HepG2 (cell line): ENCODE measurements at regions not wholly inside any gene's neighbourhood (a gene's known extent, or its start where the extent isn't known, plus 50 kb on each side); places are given as distances from the start of the nearest gene placed in this dataset.

Source experiments
- ATAC-seq: fragments of 200-7000 bp; cut with Tn5 transposase; 3 replicates; pipeline ENCODE4 v1.9.1; 2020; ENCODE audit warnings: mild to moderate bottlenecking, moderate library complexity
- BruUV-seq: library from RNA; stranded (reverse); fragments of 400-500 nt; replicated peaks from 2 replicates; lab custom pipeline; 2021; lab: Mats Ljungman, UMichigan
- CTCF ChIA-PET: fragments of 300-600 bp; formaldehyde crosslinking; extraction: SDS; loops from one replicate; lab custom pipeline; 2021; ENCODE audit warnings: low total read pairs, inconsistent platforms, low intra/inter-chr PET ratio; lab: Yijun Ruan, JAX
- POLR2A ChIA-PET: fragments of 350-600 bp; sonication (Branson Sonifier 250); formaldehyde crosslinking; loops from one replicate; lab custom pipeline; 2020; ENCODE audit warnings: antibody characterized with exemption, inconsistent platforms; lab: Yijun Ruan, JAX
- DNase-seq: peaks from one replicate; pipeline ENCODE4 v3.0.0-alpha.2; 2015; ENCODE audit warnings: low spot score
- FAIRE-seq: peaks from 3 replicates; lab custom pipeline; 2011; peaks lifted over from hg19 to GRCh38; lab: Jason Lieb, UNC
- H2AFZ ChIP-seq: one replicate; pipeline ENCODE4 v1.6.1; 2011; ENCODE audit warnings: low read length, inconsistent platforms
- H3K27ac ChIP-seq: fragments of 300-600 bp; 3 replicates; pipeline ENCODE4 v1.8.0; 2011; ENCODE audit warnings: mixed run types, mild to moderate bottlenecking, mixed read lengths, low read length, inconsistent platforms; ENCODE audit not compliant: insufficient read depth; ENCODE audit errors: extremely low read length
- H3K27me3 ChIP-seq, 2 experiments: fragments of 200-600 bp in 1 of 2; 2 replicates in 1 of 2; 3 replicates in 1 of 2; pipeline versions ENCODE4 v1.6.0 to v1.8.0; 2011; ENCODE audit warnings: low read length in 2 of 2, mild to moderate bottlenecking in 2 of 2, moderate library complexity in 2 of 2, inconsistent platforms in 1 of 2; ENCODE audit not compliant: insufficient read depth in 2 of 2, control insufficient read depth in 1 of 2
- H3K36me3 ChIP-seq, 2 experiments: fragments of 200-600 bp in 1 of 2; replicated peaks in 1 of 2; 2 replicates in 1 of 2; 3 replicates in 1 of 2; pipeline versions ENCODE4 v1.5.1 to v1.8.0; 2011; ENCODE audit warnings: low read length in 2 of 2, inconsistent platforms in 1 of 2; ENCODE audit not compliant: insufficient read depth in 2 of 2, control insufficient read depth in 1 of 2
- H3K4me1 ChIP-seq: 2 replicates; pipeline ENCODE4 v1.5.1; 2012; ENCODE audit warnings: low read length, inconsistent platforms; ENCODE audit not compliant: insufficient read depth
- H3K4me2 ChIP-seq: 2 replicates; pipeline ENCODE4 v1.6.0; 2011; ENCODE audit warnings: low read depth, low read length, inconsistent platforms
- H3K4me3 ChIP-seq, 3 experiments: fragments of 200-600 bp in 1 of 3; sonication (generic), shearing (Covaris generic) in 1 of 3; replicated peaks in 1 of 3; 2 replicates each; pipeline ENCODE4 v1.5.1; 2011 to 2016; ENCODE audit warnings: low read length in 3 of 3, inconsistent platforms in 2 of 3, low read depth in 2 of 3, mild to moderate bottlenecking in 2 of 3, control low read depth in 1 of 3, mixed read lengths in 1 of 3; ENCODE audit not compliant: insufficient read depth in 1 of 3
- H3K79me2 ChIP-seq: one replicate; pipeline ENCODE4 v1.6.1; 2011; ENCODE audit warnings: low read length, inconsistent platforms; ENCODE audit not compliant: insufficient read depth
- H3K9ac ChIP-seq: 2 replicates; pipeline ENCODE4 v1.6.0; 2011; ENCODE audit warnings: mild to moderate bottlenecking, low read depth, low read length, inconsistent platforms; ENCODE audit not compliant: insufficient read depth
- H3K9me3 ChIP-seq: 2 replicates; pipeline ENCODE4 v1.5.1; 2012; ENCODE audit warnings: mild to moderate bottlenecking, low read length
- H4K20me1 ChIP-seq: 2 replicates; pipeline ENCODE4 v1.6.0; 2011; ENCODE audit warnings: inconsistent platforms, mild to moderate bottlenecking, low read length, moderate library complexity; ENCODE audit not compliant: insufficient read depth
- HNRNPK ChIP-seq: fragments of 200-400 bp; formaldehyde crosslinking; IDR thresholded peaks from 2 replicates; pipeline ENCODE4 v1.6.1; 2018; ENCODE audit warnings: low read length, low read depth, moderate library complexity, mild to moderate bottlenecking; ENCODE audit not compliant: poor library complexity, severe bottlenecking
- ZBTB3 ChIP-seq: sonication (generic); formaldehyde crosslinking; IDR thresholded peaks from 2 replicates; pipeline ENCODE4 v1.4.0; 2020; ENCODE audit warnings: low read depth, mild to moderate bottlenecking, moderate library complexity, missing genetic modification reagents, borderline replicate concordance
- ZNF235 ChIP-seq: sonication (generic); formaldehyde crosslinking; IDR thresholded peaks from 2 replicates; pipeline ENCODE4 v1.8.1; 2023; ENCODE audit warnings: mild to moderate bottlenecking, missing genetic modification reagents, borderline replicate concordance
- ZNF678 ChIP-seq: sonication (generic); formaldehyde crosslinking; IDR thresholded peaks from 2 replicates; pipeline ENCODE4 v1.4.0; 2020; ENCODE audit warnings: mild to moderate bottlenecking, missing genetic modification reagents
- WGBS: methylation state at CpG from one replicate; pipeline ENCODE4 v1.1.6; 2017; ENCODE audit warnings: low lambda C conversion rate; 5-methylcytosine and 5-hydroxymethylcytosine counted together
- in situ Hi-C: cut with HindIII; loops from 2 replicates; pipeline ENCODE4 v1.10.0; 2017; ENCODE audit warnings: low pct_unique_long_range_greater_than_20kb; ENCODE audit not compliant: extremely low pct_ligation_motif_present
- intact Hi-C: fragments of 100-400 bp; cut with micrococcal nuclease; formaldehyde crosslinking; loops from one replicate; pipeline ENCODE4 v1.10.0; 2022; ENCODE audit not compliant: unreplicated experiment

DNA sequence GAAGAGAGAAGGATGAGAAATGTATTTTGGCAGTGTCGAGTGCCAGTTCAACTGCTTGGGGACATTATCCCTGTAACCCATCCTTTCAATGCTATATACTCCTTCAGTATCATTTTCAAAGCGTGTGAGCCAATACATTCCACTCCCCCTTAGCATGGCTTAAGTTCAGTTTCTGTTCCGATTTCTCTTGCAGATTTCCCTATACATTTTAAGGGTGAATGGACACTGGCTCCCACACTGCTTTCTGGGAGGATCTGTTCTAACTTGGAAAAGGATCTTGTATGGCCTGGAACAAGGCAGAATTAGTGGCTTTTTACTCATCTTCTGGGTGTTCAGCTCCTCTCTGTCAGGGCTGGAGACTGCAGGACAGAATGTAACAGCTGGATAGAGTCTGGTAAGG lies 333.8 kb downstream of the HAPSTR1 start:
- whole genome bisulfite sequencing: 3% methylated on average over 3 of the region's 3 CpGs
- H3K36me3 ChIP-seq: no peaks in the 10 kb centered on the region
- intact Hi-C loops: no loop called here
- H2AFZ ChIP-seq: no peak overlapping the region
- H3K79me2 ChIP-seq: no peaks in the 10 kb centered on the region
- no peak overlapping the region for H3K4me3 ChIP-seq
- TF ChIP-seq ZBTB3 (CRISPR knock-in tag): no peak
- TF ChIP-seq HNRNPK: peak; percentile 68
- no peak overlapping the region for H3K9ac ChIP-seq
- no peak overlapping the region for H3K27ac ChIP-seq
- in situ Hi-C loops: no loop called here
- no peak for DNase-seq
- POLR2A ChIA-PET: no interaction called here
- BruUV-seq: no TSS peak
- H4K20me1 ChIP-seq: no peaks in the 10 kb centered on the region
- H3K4me2 ChIP-seq: no peak overlapping the region
- peaks cover 0 to 21% of the 10 kb centered on the region in 2 experiments; a peak in 2 of 5 replicates for H3K27me3 ChIP-seq
- no peak for ATAC-seq
- CTCF ChIA-PET: no interaction called here
- no peaks in the 10 kb centered on the region for H3K9me3 ChIP-seq
- no peak for FAIRE-seq
- no peaks in the 10 kb centered on the region for H3K4me1 ChIP-seq

DNA sequence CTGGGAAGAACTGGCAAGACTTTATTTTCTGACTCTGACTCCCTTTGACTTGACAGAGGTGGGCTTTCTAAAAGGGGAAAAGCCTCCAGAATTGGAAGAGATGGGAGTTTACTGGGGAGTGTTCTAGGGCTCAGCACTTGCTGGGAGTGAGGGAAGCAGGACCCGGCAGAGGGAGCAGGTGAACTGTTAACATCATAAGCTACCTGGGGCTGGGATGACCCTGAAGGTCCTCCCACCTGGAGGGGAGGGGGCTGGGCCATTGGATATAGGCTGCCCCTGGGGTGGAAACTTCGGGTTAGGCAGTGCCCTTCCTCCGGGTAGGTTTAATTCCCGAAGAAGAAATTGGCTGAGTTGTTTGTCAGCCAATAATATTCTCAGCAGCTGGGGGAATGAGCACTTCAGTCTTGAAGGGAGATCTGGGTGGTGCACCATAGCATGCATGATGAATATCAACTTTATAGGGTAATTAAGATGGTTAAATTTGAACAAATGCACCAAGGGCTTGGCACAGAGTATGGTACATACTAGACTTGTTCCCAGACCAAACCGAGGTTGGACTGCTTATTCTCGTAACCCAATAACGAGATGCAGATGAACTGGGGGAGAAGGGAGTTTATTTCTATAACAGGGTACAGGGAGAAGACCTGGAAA lies 337.0 kb downstream of the HAPSTR1 start:
- H3K4me3 ChIP-seq: no peak overlapping the region
- no peak overlapping the region for H3K9ac ChIP-seq
- CTCF ChIA-PET: no interaction called here
- no peak overlapping the region for H2AFZ ChIP-seq
- H4K20me1 ChIP-seq: no peaks in the 10 kb centered on the region
- FAIRE-seq (no peak), DNase-seq (no peak), ATAC-seq (no peak)
- H3K9me3 ChIP-seq: no peaks in the 10 kb centered on the region
- H3K79me2 ChIP-seq: no peaks in the 10 kb centered on the region
- H3K27ac ChIP-seq: no peak overlapping the region
- H3K4me1 ChIP-seq: no peaks in the 10 kb centered on the region
- H3K36me3 ChIP-seq: no peaks in the 10 kb centered on the region
- TF ChIP-seq ZNF235 (CRISPR knock-in tag) (no peak), ZNF678 (CRISPR knock-in tag) (no peak)
- in situ Hi-C loops: no loop called here
- intact Hi-C loops: no loop called here
- H3K4me2 ChIP-seq: no peak overlapping the region
- no TSS peak for BruUV-seq
- POLR2A ChIA-PET: no interaction called here
- peaks cover 0 to 14% of the 10 kb centered on the region in 2 experiments; a peak in 2 of 5 replicates for H3K27me3 ChIP-seq
- 1% methylated on average over 7 of the region's 7 CpGs for WGBS
